ENCODE measurements at regions not wholly inside any gene's neighbourhood (a gene's known extent, or its start where the extent isn't known, plus 50 kb on each side); places are given as distances from the start of the nearest gene placed in this dataset.

GRCh38 chr14:28468191-28469151 is 298.1 kb upstream of the FOXG1 start:
- TF ChIP-seq CTCF (IDR thresholded peaks at IDR 0.05) (no peak), EZH2 (IDR thresholded peaks at IDR 0.05; ENCODE audit: borderline replicate concordance, insufficient read depth, low read depth, low read length, poor library complexity, severe bottlenecking) (no peak)
